MM.1S (cell line): ENCODE measurements at regions not wholly inside any gene's neighbourhood (a gene's known extent, or its start where the extent isn't known, plus 50 kb on each side); places are given as distances from the start of the nearest gene placed in this dataset.

Source experiments
- DNase-seq: peaks from one replicate; pipeline ENCODE4 v3.0.0-alpha.2; 2015
- H2AFZ ChIP-seq: fragments of 300-600 bp; sonication (generic); 2 replicates; pipeline ENCODE4 v1.6.0; 2016; ENCODE audit warnings: antibody characterized with exemption, low read length
- H3F3A ChIP-seq: fragments of 300-600 bp; sonication (generic); 2 replicates; pipeline ENCODE4 v1.6.1; 2016; ENCODE audit warnings: mild to moderate bottlenecking, antibody characterized with exemption, low read length, moderate library complexity, mixed read lengths; ENCODE audit not compliant: insufficient read depth
- H3K27ac ChIP-seq: fragments of 300-600 bp; sonication (generic); 2 replicates; pipeline ENCODE4 v1.5.1; 2016; ENCODE audit warnings: mild to moderate bottlenecking, low read length
- H3K27me3 ChIP-seq: fragments of 300-600 bp; sonication (generic); replicated peaks from 2 replicates; pipeline ENCODE4 v1.6.0; 2016; ENCODE audit warnings: low read length; ENCODE audit not compliant: insufficient read depth
- H3K36me3 ChIP-seq: fragments of 300-600 bp; sonication (generic); replicated peaks from 2 replicates; pipeline ENCODE4 v1.6.1; 2016; ENCODE audit warnings: mild to moderate bottlenecking, low read length, mixed read lengths; ENCODE audit not compliant: insufficient read depth
- H3K4me1 ChIP-seq: fragments of 300-600 bp; sonication (generic); 2 replicates; pipeline ENCODE4 v1.6.1; 2016; ENCODE audit warnings: low read length, mixed read lengths
- H3K4me2 ChIP-seq: fragments of 300-600 bp; sonication (generic); 2 replicates; pipeline ENCODE4 v1.6.0; 2016; ENCODE audit warnings: low read depth, low read length
- H3K4me3 ChIP-seq: fragments of 300-600 bp; sonication (generic); 2 replicates; pipeline ENCODE4 v1.5.1; 2016; ENCODE audit warnings: low read length, mixed read lengths
- H3K79me2 ChIP-seq: fragments of 300-600 bp; sonication (generic); 2 replicates; pipeline ENCODE4 v1.6.1; 2016; ENCODE audit warnings: mixed run types, low read length, mixed read lengths
- H3K9ac ChIP-seq: fragments of 300-600 bp; sonication (generic); 2 replicates; pipeline ENCODE4 v1.6.1; 2016; ENCODE audit warnings: low read length, mixed read lengths
- H3K9me2 ChIP-seq: fragments of 300-600 bp; sonication (generic); replicated peaks from 2 replicates; pipeline ENCODE4 v1.6.1; 2016; ENCODE audit warnings: mild to moderate bottlenecking, low read length, mixed read lengths; ENCODE audit not compliant: insufficient read depth
- H3K9me3 ChIP-seq: fragments of 300-600 bp; sonication (generic); replicated peaks from 2 replicates; pipeline ENCODE4 v1.6.1; 2016; ENCODE audit warnings: mild to moderate bottlenecking, low read length, mixed read lengths; ENCODE audit not compliant: insufficient read depth
- H4K20me1 ChIP-seq: fragments of 300-600 bp; sonication (generic); 2 replicates; pipeline ENCODE4 v1.6.1; 2016; ENCODE audit warnings: mild to moderate bottlenecking, low read length, moderate library complexity, mixed read lengths; ENCODE audit not compliant: insufficient read depth
- CTCF ChIP-seq: fragments of 300-600 bp; sonication (generic); IDR thresholded peaks from 2 replicates; pipeline ENCODE4 v1.5.1; 2016; ENCODE audit warnings: antibody characterized with exemption, low read length, mixed read lengths
- EZH2 ChIP-seq: fragments of 300-600 bp; sonication (generic); optimal IDR thresholded peaks from 2 replicates; pipeline ENCODE3; 2017; ENCODE audit warnings: low read depth, mild to moderate bottlenecking, antibody characterized with exemption, low read length, mixed read lengths
- EZH2phosphoT487 ChIP-seq: fragments of 300-600 bp; sonication (generic); IDR thresholded peaks from 2 replicates; pipeline ENCODE4 v1.6.1; 2018; ENCODE audit warnings: antibody characterized with exemption, low read length

- Histone ChIP-seq H3K4me1 (no peaks in the 10 kb centered on the region), H3K36me3 (no peaks in the 10 kb centered on the region), H3F3A (no peaks in the 10 kb centered on the region), H3K9me3 (no peaks in the 10 kb centered on the region), H3K4me2 (no peak overlapping the region), H3K79me2 (no peaks in the 10 kb centered on the region), H3K27ac (no peak overlapping the region), H3K27me3 (no peaks in the 10 kb centered on the region), H3K9me2 (no peaks in the 10 kb centered on the region), H2AFZ (no peak overlapping the region), H3K9ac (no peak overlapping the region), H3K4me3 (no peak overlapping the region), H4K20me1 (no peaks in the 10 kb centered on the region)
- DNase-seq, result no peak
- TF ChIP-seq CTCF, result no peak
- no peak for TF ChIP-seq EZH2phosphoT487
- no peak for TF ChIP-seq EZH2
Observed at GRCh38 chr16:74199066-74199841, 97.4 kb upstream of the PSMD7 start.

- Histone ChIP-seq H2AFZ (no peak overlapping the region), H3K9ac (no peak overlapping the region), H3K9me2 (no peaks in the 10 kb centered on the region), H3F3A (no peaks in the 10 kb centered on the region), H3K9me3 (no peaks in the 10 kb centered on the region), H3K4me3 (no peak overlapping the region), H4K20me1 (no peaks in the 10 kb centered on the region), H3K27me3 (no peaks in the 10 kb centered on the region), H3K79me2 (no peaks in the 10 kb centered on the region), H3K4me2 (no peak overlapping the region), H3K36me3 (no peaks in the 10 kb centered on the region), H3K27ac (no peak overlapping the region), H3K4me1 (peaks cover 11% of the 10 kb centered on the region; the same call in 1 of the 2 replicates)
- TF ChIP-seq CTCF, result no peak
- DNase-seq, result no peak
Observed at GRCh38 chr16:74192281-74192797, 104.3 kb upstream of the PSMD7 start.

GRCh38 chr16:74190292-74190691 is 106.3 kb upstream of the PSMD7 start:
- Histone ChIP-seq H3K36me3 (no peaks in the 10 kb centered on the region), H3K4me2 (peak overlapping the region; percentile 39; the same call in 1 of the 2 replicates), H3K9me3 (no peaks in the 10 kb centered on the region), H3K9me2 (no peaks in the 10 kb centered on the region), H3K4me3 (no peak overlapping the region), H3K4me1 (peaks cover 11% of the 10 kb centered on the region; the same call in 1 of the 2 replicates), H4K20me1 (no peaks in the 10 kb centered on the region), H3K9ac (no peak overlapping the region), H2AFZ (no peak overlapping the region), H3F3A (no peaks in the 10 kb centered on the region), H3K27ac (no peak overlapping the region), H3K27me3 (no peaks in the 10 kb centered on the region), H3K79me2 (no peaks in the 10 kb centered on the region)
- TF ChIP-seq EZH2phosphoT487 (no peak), CTCF (no peak), EZH2 (no peak)
- peak; percentile 34 for DNase-seq
